ENCODE measurements at regions not wholly inside any gene's neighbourhood (a gene's known extent, or its start where the extent isn't known, plus 50 kb on each side); places are given as distances from the start of the nearest gene placed in this dataset.

DNA sequence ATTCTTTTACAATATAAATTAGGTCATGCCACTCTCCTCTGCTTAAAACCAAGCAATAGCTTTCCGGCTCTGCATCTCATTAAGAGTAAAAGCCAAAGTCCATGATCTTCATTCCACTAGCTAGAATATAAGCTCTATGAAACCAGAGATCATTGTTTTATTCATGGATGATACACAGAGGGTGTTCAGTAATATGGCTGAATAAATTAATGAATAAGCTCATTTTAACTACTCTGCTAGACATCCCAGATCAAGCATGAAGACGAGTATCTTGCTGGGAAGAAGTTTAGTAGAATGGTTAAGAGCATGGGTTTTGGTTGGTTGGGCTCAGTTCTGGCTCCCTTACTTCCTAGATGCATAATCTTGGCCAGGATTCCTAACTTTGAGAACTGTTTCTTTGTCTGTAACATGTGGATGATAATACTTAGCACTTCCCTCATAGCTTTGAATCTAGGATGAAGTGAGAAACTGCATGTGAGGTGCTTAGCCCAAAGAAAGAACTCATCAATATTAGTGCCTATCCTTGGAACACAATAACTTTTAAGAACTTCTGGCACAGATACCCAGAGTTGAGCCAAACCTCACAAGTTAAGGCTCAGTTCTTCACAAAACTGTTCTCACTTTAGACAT, 106.8 kb downstream of the MSX2 start:
- DNase-seq: no peak
- CTCF ChIA-PET: no interaction called here
- Mint-ChIP-seq H3K9me3 (no peaks in the 10 kb centered on the region), H3K36me3 (ENCODE audit: low read depth) (no peaks in the 10 kb centered on the region), H3K4me3 (no peak overlapping the region), H3K4me1 (ENCODE audit: low read depth) (no peaks in the 10 kb centered on the region), H3K27me3 (ENCODE audit: low read depth) (peaks cover 10% of the 10 kb centered on the region), H3K27ac (no peak overlapping the region)
- intact Hi-C loops (cut with micrococcal nuclease): no loop called here

- Mint-ChIP-seq H3K27ac (no peak overlapping the region), H3K4me1 (ENCODE audit: low read depth) (no peaks in the 10 kb centered on the region), H3K4me3 (no peak overlapping the region), H3K27me3 (ENCODE audit: low read depth) (peaks cover 10% of the 10 kb centered on the region), H3K9me3 (no peaks in the 10 kb centered on the region), H3K36me3 (ENCODE audit: low read depth) (no peaks in the 10 kb centered on the region)
- intact Hi-C loops (cut with micrococcal nuclease): no loop called here
- CTCF ChIA-PET: no interaction called here
- DNase-seq: no peak
Measured at GRCh38 chr5:174829511-174829864, 105.1 kb downstream of the MSX2 start.

DNA sequence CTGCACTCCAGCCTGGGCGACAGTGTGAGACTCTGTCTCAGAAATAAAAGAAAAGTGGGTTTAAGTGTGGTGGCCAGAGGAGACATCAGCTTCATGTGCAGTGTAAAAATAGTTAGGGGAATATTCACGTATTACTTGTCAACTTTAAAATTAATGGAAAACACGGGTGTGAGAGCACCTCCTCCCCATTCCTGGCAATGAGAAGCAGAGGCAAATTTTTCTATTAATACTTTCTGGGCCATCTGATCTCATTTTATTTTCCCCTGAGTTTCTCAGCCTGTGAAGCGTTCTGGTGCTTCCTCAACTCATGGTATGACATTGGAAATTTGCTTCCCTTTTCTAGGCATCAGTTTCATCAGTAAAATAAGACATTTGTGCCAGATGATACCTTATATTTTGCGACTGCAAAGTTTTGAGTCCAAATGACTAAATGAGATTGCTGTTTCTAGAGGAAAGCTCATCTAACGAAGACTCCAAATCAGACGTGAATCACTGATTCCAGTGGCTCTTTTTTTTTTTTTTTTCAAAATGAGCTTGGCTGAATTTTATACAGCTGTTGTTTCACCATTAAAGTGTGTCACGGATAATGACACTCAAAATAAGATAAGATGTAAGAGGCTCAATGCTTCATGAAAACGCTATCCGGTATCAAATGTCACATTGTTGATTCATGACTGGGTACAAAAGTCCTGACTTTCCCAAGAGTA, 104.6 kb downstream of the MSX2 start:
- Mint-ChIP-seq H3K36me3 (ENCODE audit: low read depth) (no peaks in the 10 kb centered on the region), H3K27ac (no peak overlapping the region), H3K4me1 (ENCODE audit: low read depth) (no peaks in the 10 kb centered on the region), H3K4me3 (no peak overlapping the region), H3K27me3 (ENCODE audit: low read depth) (peaks cover 8% of the 10 kb centered on the region), H3K9me3 (no peaks in the 10 kb centered on the region)
- CTCF ChIA-PET: no interaction called here
- DNase-seq: no peak
- intact Hi-C loops (cut with micrococcal nuclease): no loop called here

- CTCF ChIA-PET: no interaction called here
- no peaks in the 10 kb centered on the region for H3K36me3 Mint-ChIP-seq (ENCODE audit: low read depth)
- intact Hi-C loops (cut with micrococcal nuclease): no loop called here
Measured at GRCh38 chr5:174827558-174827957, 103.2 kb downstream of the MSX2 start.

GRCh38 chr5:174825587-174825986, 101.2 kb downstream of the MSX2 start:
- H3K27ac Mint-ChIP-seq: no peak overlapping the region

More at GRCh38 chr5:174827558-174827957, 103.2 kb downstream of the MSX2 start:
- H3K27me3 Mint-ChIP-seq (ENCODE audit: low read depth): peaks cover 12% of the 10 kb centered on the region
- H3K27ac Mint-ChIP-seq: no peak overlapping the region
- H3K9me3 Mint-ChIP-seq: no peaks in the 10 kb centered on the region
- DNase-seq: no peak
- no peak overlapping the region for H3K4me3 Mint-ChIP-seq
- H3K4me1 Mint-ChIP-seq (ENCODE audit: low read depth): no peaks in the 10 kb centered on the region

GRCh38 chr5:174818430-174818829, 94.0 kb downstream of the MSX2 start:
- no peak for DNase-seq
- H3K36me3 Mint-ChIP-seq (ENCODE audit: low read depth): no peaks in the 10 kb centered on the region
- peaks cover 7% of the 10 kb centered on the region for H3K9me3 Mint-ChIP-seq
- no peaks in the 10 kb centered on the region for H3K4me1 Mint-ChIP-seq (ENCODE audit: low read depth)
- intact Hi-C loops (cut with micrococcal nuclease): no loop called here
- H3K4me3 Mint-ChIP-seq: no peak overlapping the region
- CTCF ChIA-PET: no interaction called here
- no peak overlapping the region for H3K27ac Mint-ChIP-seq
- H3K27me3 Mint-ChIP-seq (ENCODE audit: low read depth): peaks cover 10% of the 10 kb centered on the region

More at GRCh38 chr5:174825587-174825986, 101.2 kb downstream of the MSX2 start:
- intact Hi-C loops (cut with micrococcal nuclease): no loop called here
- CTCF ChIA-PET: no interaction called here
- no peaks in the 10 kb centered on the region for H3K4me1 Mint-ChIP-seq (ENCODE audit: low read depth)
- peaks cover 9% of the 10 kb centered on the region for H3K27me3 Mint-ChIP-seq (ENCODE audit: low read depth)
- H3K9me3 Mint-ChIP-seq: no peaks in the 10 kb centered on the region
- no peaks in the 10 kb centered on the region for H3K36me3 Mint-ChIP-seq (ENCODE audit: low read depth)
- no peak overlapping the region for H3K4me3 Mint-ChIP-seq
- no peak for DNase-seq

DNA sequence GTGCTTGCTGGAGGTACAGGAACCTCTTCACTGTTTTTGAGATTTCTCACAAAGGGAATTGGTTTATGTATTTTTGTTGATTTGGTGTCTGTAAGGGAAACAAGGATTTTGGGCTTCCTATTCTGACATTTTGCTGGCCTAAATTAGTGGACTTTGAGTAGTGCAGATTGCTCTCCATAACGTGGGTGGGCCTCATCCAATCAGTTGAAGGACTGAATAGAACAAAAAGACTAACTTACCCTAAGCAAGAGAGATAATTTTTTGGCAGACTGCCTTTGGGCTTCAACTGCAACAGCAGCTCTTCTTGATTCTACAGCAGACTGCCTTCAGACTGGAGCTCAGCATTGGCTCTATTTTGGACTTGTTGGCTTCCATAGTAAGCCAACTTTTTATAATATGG, 93.2 kb downstream of the MSX2 start:
- CTCF ChIA-PET: interaction anchor here (0.7 kb wide), 1 partner anchor 76 kb away, joined by 4 read pairs; no protein-coding TSS in a partner anchor
- H3K36me3 Mint-ChIP-seq (ENCODE audit: low read depth): no peaks in the 10 kb centered on the region
- intact Hi-C loops (cut with micrococcal nuclease): no loop called here
- H3K27me3 Mint-ChIP-seq (ENCODE audit: low read depth): peaks cover 9% of the 10 kb centered on the region
- H3K9me3 Mint-ChIP-seq: peaks cover 7% of the 10 kb centered on the region
- no peaks in the 10 kb centered on the region for H3K4me1 Mint-ChIP-seq (ENCODE audit: low read depth)
- DNase-seq: no peak
- H3K4me3 Mint-ChIP-seq: no peak overlapping the region
- H3K27ac Mint-ChIP-seq: no peak overlapping the region

- no peak overlapping the region for H3K27ac Mint-ChIP-seq
- no peaks in the 10 kb centered on the region for H3K4me1 Mint-ChIP-seq (ENCODE audit: low read depth)
- H3K36me3 Mint-ChIP-seq (ENCODE audit: low read depth): no peaks in the 10 kb centered on the region
- intact Hi-C loops (cut with micrococcal nuclease): no loop called here
- DNase-seq: no peak
- peaks cover 8% of the 10 kb centered on the region for H3K27me3 Mint-ChIP-seq (ENCODE audit: low read depth)
- CTCF ChIA-PET: interaction anchor here (0.7 kb wide), 3 partner anchors 68 to 1365 kb away, joined by 3 to 4 read pairs (median 4); no protein-coding TSS in a partner anchor
- H3K4me3 Mint-ChIP-seq: no peak overlapping the region
- peaks cover 7% of the 10 kb centered on the region for H3K9me3 Mint-ChIP-seq
Measured at GRCh38 chr5:174816858-174817257, 92.5 kb downstream of the MSX2 start.

DNA sequence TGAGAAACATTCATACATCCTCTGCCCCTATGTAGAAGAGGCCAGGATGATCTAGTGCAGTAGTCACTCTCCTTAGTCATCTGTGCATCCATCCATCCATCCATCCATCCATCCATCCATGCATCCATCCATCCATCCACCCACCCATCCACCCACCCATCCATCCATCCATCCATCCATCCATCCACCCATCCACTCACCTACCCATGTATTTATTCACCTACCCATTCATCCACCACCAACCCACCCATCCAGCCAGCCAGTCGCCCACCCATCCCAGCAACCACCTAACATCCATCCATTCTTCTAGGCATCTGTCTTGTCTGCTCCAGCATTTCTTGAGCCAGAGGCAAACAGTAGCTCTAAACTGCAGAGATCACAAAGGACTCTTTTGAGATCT, 87.1 kb downstream of the MSX2 start:
- no peak for DNase-seq
- intact Hi-C loops (cut with micrococcal nuclease): no loop called here
- Mint-ChIP-seq H3K27me3 (ENCODE audit: low read depth) (peaks cover 7% of the 10 kb centered on the region), H3K36me3 (ENCODE audit: low read depth) (no peaks in the 10 kb centered on the region), H3K4me3 (no peak overlapping the region), H3K9me3 (peaks cover 7% of the 10 kb centered on the region), H3K27ac (no peak overlapping the region), H3K4me1 (ENCODE audit: low read depth) (no peaks in the 10 kb centered on the region)
- CTCF ChIA-PET: no interaction called here

DNA sequence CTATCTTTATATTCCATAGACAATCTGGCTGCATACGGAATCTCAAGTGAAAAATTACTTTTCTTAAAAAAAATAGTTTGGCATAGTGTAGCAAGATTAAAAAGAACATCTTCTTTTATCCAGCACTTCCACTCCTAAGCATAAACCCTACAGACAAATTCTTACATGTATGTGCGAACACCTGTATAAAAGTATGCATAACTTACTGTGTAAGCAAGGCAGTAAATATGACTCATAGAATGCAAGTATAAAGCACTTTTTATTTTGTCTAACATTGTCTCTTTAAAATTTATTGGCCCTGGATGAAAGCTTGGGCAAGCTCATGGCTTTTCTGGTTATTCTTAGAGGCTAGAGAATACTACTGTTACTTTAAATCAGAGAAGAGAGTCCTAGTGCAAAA, 86.4 kb downstream of the MSX2 start:
- DNase-seq: no peak
- peaks cover 2% of the 10 kb centered on the region for H3K9me3 Mint-ChIP-seq
- no peaks in the 10 kb centered on the region for H3K36me3 Mint-ChIP-seq (ENCODE audit: low read depth)
- no peak overlapping the region for H3K27ac Mint-ChIP-seq
- H3K27me3 Mint-ChIP-seq (ENCODE audit: low read depth): peaks cover 4% of the 10 kb centered on the region
- intact Hi-C loops (cut with micrococcal nuclease): no loop called here
- H3K4me3 Mint-ChIP-seq: no peak overlapping the region
- H3K4me1 Mint-ChIP-seq (ENCODE audit: low read depth): no peaks in the 10 kb centered on the region
- CTCF ChIA-PET: no interaction called here

GRCh38 chr5:174807471-174807870, 83.1 kb downstream of the MSX2 start:
- Mint-ChIP-seq H3K4me1 (ENCODE audit: low read depth) (no peaks in the 10 kb centered on the region), H3K36me3 (ENCODE audit: low read depth) (no peaks in the 10 kb centered on the region), H3K27ac (no peak overlapping the region), H3K27me3 (ENCODE audit: low read depth) (peaks cover 6% of the 10 kb centered on the region), H3K9me3 (peaks cover 6% of the 10 kb centered on the region), H3K4me3 (no peak overlapping the region)
- intact Hi-C loops (cut with micrococcal nuclease): no loop called here
- CTCF ChIA-PET: no interaction called here
- no peak for DNase-seq

DNA sequence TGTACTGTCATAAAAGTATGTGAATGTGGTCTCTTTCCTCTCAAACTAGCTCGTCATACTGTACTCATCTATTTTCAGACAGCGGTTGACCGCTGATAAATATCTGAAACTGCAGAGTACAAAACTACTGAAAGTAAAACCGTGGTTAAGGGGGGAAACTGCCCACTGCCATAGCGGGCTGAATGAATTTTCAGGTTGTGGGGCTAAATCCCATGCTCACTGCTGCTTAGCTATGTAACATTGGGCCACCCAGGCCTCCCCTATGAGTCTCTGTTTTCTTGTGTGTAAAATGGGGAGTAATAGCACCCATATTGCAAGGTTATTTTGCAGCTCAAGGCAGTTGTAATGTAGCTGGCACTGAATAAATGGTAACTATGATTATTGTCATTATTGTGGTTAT, 82.3 kb downstream of the MSX2 start:
- Mint-ChIP-seq H3K9me3 (peaks cover 6% of the 10 kb centered on the region), H3K36me3 (ENCODE audit: low read depth) (no peaks in the 10 kb centered on the region)
- CTCF ChIA-PET: no interaction called here

GRCh38 chr5:174801798-174802197, 77.4 kb downstream of the MSX2 start:
- no peak overlapping the region for H3K27ac Mint-ChIP-seq
- no peaks in the 10 kb centered on the region for H3K36me3 Mint-ChIP-seq (ENCODE audit: low read depth)
- CTCF ChIA-PET: interaction anchor here (0.9 kb wide), 1 partner anchor 9 kb away, joined by 3 read pairs; no protein-coding TSS in a partner anchor
- peaks cover 28% of the 10 kb centered on the region for H3K27me3 Mint-ChIP-seq (ENCODE audit: low read depth)
- peaks cover 2% of the 10 kb centered on the region for H3K4me1 Mint-ChIP-seq (ENCODE audit: low read depth)
- DNase-seq: no peak
- no peak overlapping the region for H3K4me3 Mint-ChIP-seq
- intact Hi-C loops (cut with micrococcal nuclease): no loop called here
- peaks cover 6% of the 10 kb centered on the region for H3K9me3 Mint-ChIP-seq

More for the DNA sequence above, 82.3 kb downstream of the MSX2 start:
- DNase-seq: no peak
- peaks cover 6% of the 10 kb centered on the region for H3K27me3 Mint-ChIP-seq (ENCODE audit: low read depth)
- no peak overlapping the region for H3K27ac Mint-ChIP-seq
- no peak overlapping the region for H3K4me3 Mint-ChIP-seq
- no peaks in the 10 kb centered on the region for H3K4me1 Mint-ChIP-seq (ENCODE audit: low read depth)
- intact Hi-C loops (cut with micrococcal nuclease): no loop called here
